ENCODE measurements at regions not wholly inside any gene's neighbourhood (a gene's known extent, or its start where the extent isn't known, plus 50 kb on each side); places are given as distances from the start of the nearest gene placed in this dataset.
"Not testable (repeated sequence)": the region's sequence is repeated elsewhere in the genome, so short reads cannot be mapped to it uniquely, and the experiment has no call there.

DNA sequence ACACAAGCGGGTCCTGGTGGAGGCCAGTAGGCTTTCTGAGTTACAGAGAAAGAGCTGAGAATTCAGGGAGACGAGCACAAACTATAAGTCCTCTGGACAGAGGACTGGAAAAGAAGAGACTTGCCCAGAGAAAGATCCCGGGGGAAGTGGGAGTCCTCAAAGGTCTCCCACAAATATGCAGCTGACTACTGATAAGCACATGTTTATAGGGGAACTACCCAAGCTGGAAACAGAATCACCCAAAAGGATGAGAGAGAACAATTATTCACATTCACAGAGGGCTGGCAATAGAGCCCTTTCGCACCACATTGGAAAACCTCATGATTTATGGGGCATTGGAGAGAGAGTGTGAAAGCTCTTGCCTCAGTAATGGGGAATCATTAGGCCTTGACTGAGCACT is 337.6 kb downstream of the IRS1 start:
- Histone ChIP-seq H3K27ac (ENCODE audit: low read depth in 2 of 2, low read length in 1 of 2) (no peak overlapping the region), H3K27me3 (ENCODE audit: control insufficient read depth in 1 of 2, insufficient read depth in 2 of 2, low read length in 2 of 2) (no peaks in the 10 kb centered on the region), H3K36me3 (ENCODE audit: control insufficient read depth in 2 of 2, insufficient read depth in 2 of 2, low read length in 1 of 2) (no peaks in the 10 kb centered on the region), H3K9me3 (ENCODE audit: control insufficient read depth in 2 of 2, insufficient read depth in 1 of 2, low read depth in 1 of 2, low read length in 1 of 2) (no peaks in the 10 kb centered on the region), H3K4me1 (ENCODE audit: control insufficient read depth in 2 of 2, insufficient read depth in 2 of 2, low read length in 1 of 2) (no peaks in the 10 kb centered on the region), H3K4me3 (ENCODE audit: low read depth in 1 of 2, low read length in 2 of 2) (no peak overlapping the region)
- WGBS, 2 donors = 67 to 72% methylated on average over 4 of the region's 4 CpGs

DNA sequence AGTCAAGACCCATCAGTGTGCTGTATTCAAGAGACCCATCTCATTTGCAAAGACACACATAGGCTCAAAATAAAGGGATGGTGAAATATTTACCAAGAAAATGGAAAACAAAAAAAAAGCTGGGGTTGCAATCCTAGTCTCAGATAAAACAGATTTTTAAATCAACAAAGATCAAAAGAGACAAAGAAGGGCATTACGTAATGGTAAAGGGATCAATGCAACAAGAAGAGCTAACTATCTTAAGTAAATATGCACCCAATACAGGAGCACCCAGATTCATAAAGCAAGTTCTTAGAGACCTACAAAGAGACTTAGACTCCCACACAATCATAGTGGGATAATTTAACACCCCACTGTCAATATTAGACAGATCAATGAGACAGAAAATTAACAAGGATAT is 343.5 kb downstream of the IRS1 start:
- WGBS, 2 donors = 90 to 100% methylated on average over 1 of the region's 1 CpG
- H3K27ac ChIP-seq (ENCODE audit: low read depth in 2 of 2, low read length in 1 of 2); H3K4me1 ChIP-seq (ENCODE audit: control insufficient read depth in 2 of 2, insufficient read depth in 2 of 2, low read length in 1 of 2): not testable (repeated sequence)

DNA sequence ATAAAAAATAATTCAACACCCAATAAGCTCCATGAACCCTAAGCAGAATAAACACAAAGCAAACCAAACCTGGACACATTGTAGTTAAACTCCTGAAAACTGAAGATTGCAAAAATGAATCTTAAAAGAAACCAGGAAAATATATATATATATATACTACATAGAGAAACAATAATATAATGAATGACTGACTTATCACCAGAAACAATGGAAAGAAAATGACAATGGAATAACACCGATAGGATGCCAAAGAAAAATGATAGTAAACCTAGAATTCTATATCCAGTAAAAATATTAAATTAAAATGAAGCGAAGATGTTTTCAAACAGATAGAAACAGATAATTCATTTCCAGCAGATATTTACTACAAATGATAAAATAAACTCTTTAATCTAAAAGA is 346.9 kb downstream of the IRS1 start:
- Histone ChIP-seq H3K36me3 (ENCODE audit: control insufficient read depth in 2 of 2, insufficient read depth in 2 of 2, low read length in 1 of 2) (no peaks in the 10 kb centered on the region), H3K4me3 (ENCODE audit: low read depth in 1 of 2, low read length in 2 of 2) (no peak overlapping the region), H3K27me3 (ENCODE audit: control insufficient read depth in 1 of 2, insufficient read depth in 2 of 2, low read length in 2 of 2) (no peaks in the 10 kb centered on the region), H3K4me1 (ENCODE audit: control insufficient read depth in 2 of 2, insufficient read depth in 2 of 2, low read length in 1 of 2) (no peaks in the 10 kb centered on the region), H3K9me3 (ENCODE audit: control insufficient read depth in 2 of 2, insufficient read depth in 1 of 2, low read depth in 1 of 2, low read length in 1 of 2) (peaks cover 0 to 2% of the 10 kb centered on the region in 2 donors), H3K27ac (ENCODE audit: low read depth in 2 of 2, low read length in 1 of 2) (no peak overlapping the region)
- WGBS, 2 donors = 73 to 92% methylated on average over 2 of the region's 2 CpGs

More for the DNA sequence above, 343.5 kb downstream of the IRS1 start:
- H3K9me3 ChIP-seq (ENCODE audit: control insufficient read depth in 2 of 2, insufficient read depth in 1 of 2, low read depth in 1 of 2, low read length in 1 of 2); H3K27me3 ChIP-seq (ENCODE audit: control insufficient read depth in 1 of 2, insufficient read depth in 2 of 2, low read length in 2 of 2); H3K36me3 ChIP-seq (ENCODE audit: control insufficient read depth in 2 of 2, insufficient read depth in 2 of 2, low read length in 1 of 2); H3K4me3 ChIP-seq (ENCODE audit: low read depth in 1 of 2, low read length in 2 of 2): not testable (repeated sequence)

DNA sequence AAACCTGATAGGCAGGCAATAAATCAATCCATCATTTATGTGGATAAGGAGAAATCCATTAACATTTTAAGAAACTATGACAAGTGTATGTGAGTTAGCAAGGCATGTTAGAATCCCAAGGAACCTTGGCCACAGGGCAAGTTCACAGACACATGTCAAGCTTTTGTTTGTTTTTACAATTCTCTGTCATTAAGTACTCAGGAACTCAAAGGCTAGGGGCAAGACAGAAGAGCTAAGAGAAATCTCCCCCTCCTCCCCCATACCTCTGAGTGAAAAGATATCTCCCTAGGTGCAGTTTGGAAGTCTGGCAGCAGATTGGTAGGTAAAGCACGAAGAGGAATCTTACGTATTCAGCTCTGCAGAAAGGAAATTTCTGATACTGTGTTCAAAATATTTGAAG is 348.1 kb downstream of the IRS1 start:
- no peak overlapping the region for H3K27ac ChIP-seq (ENCODE audit: low read depth in 2 of 2, low read length in 1 of 2)
- peaks cover 0 to 2% of the 10 kb centered on the region in 2 donors for H3K9me3 ChIP-seq (ENCODE audit: control insufficient read depth in 2 of 2, insufficient read depth in 1 of 2, low read depth in 1 of 2, low read length in 1 of 2)
- no peaks in the 10 kb centered on the region for H3K4me1 ChIP-seq (ENCODE audit: control insufficient read depth in 2 of 2, insufficient read depth in 2 of 2, low read length in 1 of 2)
- 86 to 90% methylated on average over 2 of the region's 2 CpGs for WGBS, 2 donors
- no peak overlapping the region for H3K4me3 ChIP-seq (ENCODE audit: low read depth in 1 of 2, low read length in 2 of 2)
- no peaks in the 10 kb centered on the region for H3K27me3 ChIP-seq (ENCODE audit: control insufficient read depth in 1 of 2, insufficient read depth in 2 of 2, low read length in 2 of 2)
- no peaks in the 10 kb centered on the region for H3K36me3 ChIP-seq (ENCODE audit: control insufficient read depth in 2 of 2, insufficient read depth in 2 of 2, low read length in 1 of 2)

DNA sequence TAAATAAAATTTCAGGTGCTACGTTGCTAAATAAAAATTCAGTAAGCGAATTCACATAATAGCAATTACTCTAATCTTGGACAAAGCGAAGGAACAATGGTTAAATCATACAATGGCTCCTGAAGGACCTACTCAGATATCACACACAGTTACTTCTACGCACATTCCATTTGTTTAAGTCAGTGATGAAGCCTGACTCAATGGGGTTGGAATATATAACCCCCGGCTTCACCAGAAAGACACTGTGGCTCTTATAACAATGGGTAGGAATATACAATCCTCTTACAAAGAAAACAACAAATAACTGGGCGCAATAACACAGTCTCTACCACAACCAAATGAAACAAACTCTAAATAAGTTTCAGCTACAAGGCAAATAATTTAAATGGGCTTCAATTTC is 349.5 kb downstream of the IRS1 start:
- Histone ChIP-seq H3K4me3 (ENCODE audit: low read depth in 1 of 2, low read length in 2 of 2) (no peak overlapping the region), H3K4me1 (ENCODE audit: control insufficient read depth in 2 of 2, insufficient read depth in 2 of 2, low read length in 1 of 2) (no peaks in the 10 kb centered on the region), H3K9me3 (ENCODE audit: control insufficient read depth in 2 of 2, insufficient read depth in 1 of 2, low read depth in 1 of 2, low read length in 1 of 2) (peaks cover 0 to 2% of the 10 kb centered on the region in 2 donors), H3K27ac (ENCODE audit: low read depth in 2 of 2, low read length in 1 of 2) (no peak overlapping the region), H3K27me3 (ENCODE audit: control insufficient read depth in 1 of 2, insufficient read depth in 2 of 2, low read length in 2 of 2) (no peaks in the 10 kb centered on the region), H3K36me3 (ENCODE audit: control insufficient read depth in 2 of 2, insufficient read depth in 2 of 2, low read length in 1 of 2) (no peaks in the 10 kb centered on the region)
- 87 to 91% methylated on average over 6 of the region's 6 CpGs for WGBS, 2 donors

DNA sequence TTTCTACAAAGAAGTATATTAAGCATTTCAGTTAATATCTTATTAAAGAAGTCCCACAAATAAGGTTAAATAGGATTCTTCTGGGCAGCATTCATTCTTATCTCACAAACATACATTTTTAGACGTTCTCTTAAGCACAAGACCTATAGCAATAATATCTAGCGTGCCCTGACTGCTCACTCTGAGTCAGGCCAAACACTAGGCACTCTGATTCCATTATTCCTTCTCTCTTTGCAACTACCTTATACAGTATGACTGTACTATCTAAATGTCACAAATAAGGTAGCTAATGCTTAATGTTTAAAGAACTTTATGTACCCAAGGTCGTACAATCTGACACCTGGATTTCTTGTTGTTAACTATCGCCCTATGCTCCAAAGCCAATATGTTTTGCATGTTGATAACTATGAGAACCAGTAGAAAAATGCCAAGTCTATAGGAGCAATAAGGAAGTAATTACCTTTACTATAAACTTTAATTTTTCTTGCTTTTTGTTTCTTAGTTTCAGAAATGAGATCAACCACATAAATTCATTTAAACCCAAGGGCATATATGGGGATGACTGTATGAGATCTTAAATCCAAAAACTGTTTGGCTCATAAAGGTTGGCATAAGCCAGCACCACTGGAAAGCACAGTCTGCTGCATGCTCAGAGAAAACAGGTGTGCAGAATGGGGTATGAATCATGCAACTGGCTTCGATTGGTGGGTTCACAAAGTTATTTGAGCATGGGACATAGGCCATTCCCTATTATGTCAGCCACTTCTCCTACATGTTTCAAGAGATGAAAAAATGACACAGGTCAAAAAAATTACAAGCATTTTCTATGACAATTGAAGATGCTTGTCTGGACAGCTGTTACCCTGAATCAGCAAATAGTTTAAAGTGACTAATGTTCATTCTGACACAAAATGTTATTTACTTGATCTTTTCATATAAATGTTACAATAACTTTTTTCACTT is 352.0 kb downstream of the IRS1 start:
- no peaks in the 10 kb centered on the region for H3K4me1 ChIP-seq (ENCODE audit: control insufficient read depth in 2 of 2, insufficient read depth in 2 of 2, low read length in 1 of 2)
- WGBS, 2 donors = 48 to 62% methylated on average over 5 of the region's 5 CpGs
- no peak overlapping the region for H3K27ac ChIP-seq (ENCODE audit: low read depth in 2 of 2, low read length in 1 of 2)

DNA sequence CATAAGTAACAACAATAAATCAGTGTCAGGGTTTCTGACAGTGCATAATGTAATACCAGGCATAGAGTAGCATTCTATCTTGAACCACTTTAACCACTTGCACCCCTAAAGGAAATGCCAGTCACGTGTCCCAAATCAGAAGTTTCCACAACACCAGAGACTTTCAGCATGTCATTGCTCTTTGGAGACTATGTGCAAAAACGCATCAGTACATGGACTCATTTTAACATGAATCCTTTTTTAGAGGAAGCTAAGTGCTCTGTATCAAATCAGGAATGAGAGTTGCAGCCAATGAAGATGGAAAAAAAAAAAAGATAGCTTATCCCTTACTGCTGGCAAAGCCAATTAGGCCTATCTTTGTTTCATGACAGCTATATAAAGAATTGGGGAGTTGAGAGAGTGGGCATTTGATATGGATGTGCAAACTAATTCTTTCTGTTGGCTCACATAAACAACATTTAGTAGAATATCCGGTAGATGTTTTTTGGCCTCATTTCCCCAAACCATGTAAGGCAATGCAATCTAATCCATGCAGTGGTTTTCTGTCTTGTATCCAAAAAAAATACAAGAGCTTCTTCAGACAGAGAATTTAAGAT is 353.1 kb downstream of the IRS1 start:
- H3K4me3 ChIP-seq (ENCODE audit: low read depth in 1 of 2, low read length in 2 of 2) = no peak overlapping the region
- no peaks in the 10 kb centered on the region for H3K36me3 ChIP-seq (ENCODE audit: control insufficient read depth in 2 of 2, insufficient read depth in 2 of 2, low read length in 1 of 2)
- H3K4me1 ChIP-seq (ENCODE audit: control insufficient read depth in 2 of 2, insufficient read depth in 2 of 2, low read length in 1 of 2) = no peaks in the 10 kb centered on the region
- H3K27ac ChIP-seq (ENCODE audit: low read depth in 2 of 2, low read length in 1 of 2) = no peak overlapping the region
- H3K9me3 ChIP-seq (ENCODE audit: control insufficient read depth in 2 of 2, insufficient read depth in 1 of 2, low read depth in 1 of 2, low read length in 1 of 2) = no peaks in the 10 kb centered on the region
- H3K27me3 ChIP-seq (ENCODE audit: control insufficient read depth in 1 of 2, insufficient read depth in 2 of 2, low read length in 2 of 2) = no peaks in the 10 kb centered on the region
- 41 to 48% methylated on average over 3 of the region's 3 CpGs for WGBS, 2 donors

More for the DNA sequence above, 352.0 kb downstream of the IRS1 start:
- Histone ChIP-seq H3K4me3 (ENCODE audit: low read depth in 1 of 2, low read length in 2 of 2) (no peak overlapping the region), H3K27me3 (ENCODE audit: control insufficient read depth in 1 of 2, insufficient read depth in 2 of 2, low read length in 2 of 2) (no peaks in the 10 kb centered on the region), H3K36me3 (ENCODE audit: control insufficient read depth in 2 of 2, insufficient read depth in 2 of 2, low read length in 1 of 2) (no peaks in the 10 kb centered on the region), H3K9me3 (ENCODE audit: control insufficient read depth in 2 of 2, insufficient read depth in 1 of 2, low read depth in 1 of 2, low read length in 1 of 2) (no peaks in the 10 kb centered on the region)

DNA sequence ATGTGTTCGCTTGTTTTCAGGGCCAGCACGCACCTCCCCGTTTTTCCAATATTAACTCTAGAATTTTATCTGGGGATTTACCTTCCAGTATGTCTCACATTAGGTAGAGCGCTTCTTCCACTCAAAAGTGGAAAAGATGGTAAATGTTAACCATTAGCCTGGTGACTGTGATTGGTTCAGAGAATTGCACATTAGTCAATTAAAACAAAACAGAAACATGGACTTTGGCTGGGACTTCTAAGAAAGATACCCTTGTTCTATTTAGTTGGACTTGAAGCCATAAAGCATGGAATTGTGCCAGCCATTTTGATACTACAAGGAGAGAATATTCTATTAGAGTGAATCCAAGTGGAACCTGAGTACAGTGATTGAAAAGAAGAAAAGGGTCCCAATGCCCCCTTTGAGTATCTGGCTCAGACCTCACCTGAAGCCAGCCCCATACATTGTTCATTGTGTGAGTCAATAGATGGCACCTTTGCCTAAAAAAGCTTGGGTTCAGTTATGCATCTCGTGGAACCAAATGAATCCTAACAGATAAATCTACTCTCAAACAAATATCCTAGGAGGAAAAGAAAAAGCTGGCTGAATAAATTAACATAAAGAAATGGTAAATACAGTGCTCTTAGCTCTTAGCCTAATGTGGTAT is 354.3 kb downstream of the IRS1 start:
- H3K4me1 ChIP-seq (ENCODE audit: control insufficient read depth in 2 of 2, insufficient read depth in 2 of 2, low read length in 1 of 2) = no peaks in the 10 kb centered on the region

DNA sequence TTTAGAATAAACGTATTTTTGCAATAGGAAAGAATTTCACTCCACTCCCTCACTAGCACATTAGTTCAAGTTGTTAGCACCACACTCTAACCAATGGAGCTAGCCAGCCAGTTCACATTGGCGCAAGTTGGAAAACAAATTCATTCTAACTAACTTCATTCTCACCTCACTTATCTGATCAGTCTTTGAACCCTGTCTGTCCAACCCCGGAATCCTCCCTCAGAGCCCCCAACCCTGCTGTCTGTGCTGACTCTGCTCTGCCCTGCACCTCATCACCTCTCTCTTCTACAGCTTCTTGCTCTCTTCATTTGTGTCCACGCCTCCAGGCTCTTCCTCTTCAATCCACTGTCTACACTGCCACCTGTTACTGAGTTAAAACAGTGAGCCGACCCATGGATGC is 356.5 kb downstream of the IRS1 start:
- no peaks in the 10 kb centered on the region for H3K9me3 ChIP-seq (ENCODE audit: control insufficient read depth in 2 of 2, insufficient read depth in 1 of 2, low read depth in 1 of 2, low read length in 1 of 2)
- 86 to 88% methylated on average over 5 of the region's 5 CpGs for WGBS, 2 donors
- no peaks in the 10 kb centered on the region for H3K4me1 ChIP-seq (ENCODE audit: control insufficient read depth in 2 of 2, insufficient read depth in 2 of 2, low read length in 1 of 2)
- no peak overlapping the region for H3K27ac ChIP-seq (ENCODE audit: low read depth in 2 of 2, low read length in 1 of 2)
- no peaks in the 10 kb centered on the region for H3K36me3 ChIP-seq (ENCODE audit: control insufficient read depth in 2 of 2, insufficient read depth in 2 of 2, low read length in 1 of 2)
- H3K4me3 ChIP-seq (ENCODE audit: low read depth in 1 of 2, low read length in 2 of 2) = no peak overlapping the region
- H3K27me3 ChIP-seq (ENCODE audit: control insufficient read depth in 1 of 2, insufficient read depth in 2 of 2, low read length in 2 of 2) = no peaks in the 10 kb centered on the region

More for the DNA sequence above, 354.3 kb downstream of the IRS1 start:
- no peak overlapping the region for H3K4me3 ChIP-seq (ENCODE audit: low read depth in 1 of 2, low read length in 2 of 2)
- H3K9me3 ChIP-seq (ENCODE audit: control insufficient read depth in 2 of 2, insufficient read depth in 1 of 2, low read depth in 1 of 2, low read length in 1 of 2) = no peaks in the 10 kb centered on the region
- no peaks in the 10 kb centered on the region for H3K36me3 ChIP-seq (ENCODE audit: control insufficient read depth in 2 of 2, insufficient read depth in 2 of 2, low read length in 1 of 2)
- no peak overlapping the region for H3K27ac ChIP-seq (ENCODE audit: low read depth in 2 of 2, low read length in 1 of 2)
- whole genome bisulfite sequencing, 2 donors = 90% methylated on average over 5 of the region's 5 CpGs
- H3K27me3 ChIP-seq (ENCODE audit: control insufficient read depth in 1 of 2, insufficient read depth in 2 of 2, low read length in 2 of 2) = no peaks in the 10 kb centered on the region
